Neural cell (in vitro differentiated cells): ENCODE measurements at regions not wholly inside any gene's neighbourhood (a gene's known extent, or its start where the extent isn't known, plus 50 kb on each side); places are given as distances from the start of the nearest gene placed in this dataset.

ENCODE experiments used
- H2AFZ ChIP-seq: fragments of 200-600, 300-800 bp; sonication (generic), shearing (Covaris generic); 2 replicates; pipeline ENCODE4 v1.6.0; 2014; ENCODE audit warnings: low read depth, mild to moderate bottlenecking, antibody characterized with exemption, low read length, moderate library complexity
- H3F3A ChIP-seq: fragments of 200-600 bp; shearing (Covaris generic); 2 replicates; pipeline ENCODE4 v1.6.1; 2016; ENCODE audit warnings: mild to moderate bottlenecking, moderate library complexity, mixed read lengths, antibody characterized with exemption, low read length; ENCODE audit not compliant: insufficient read depth, poor library complexity, severe bottlenecking
- H3K27ac ChIP-seq: fragments of 200-600, 300-800 bp; sonication (generic), shearing (Covaris generic); 2 replicates; pipeline ENCODE4 v1.5.1; 2014; ENCODE audit warnings: mild to moderate bottlenecking, low read length, moderate library complexity
- H3K27me3 ChIP-seq: fragments of 300-800, 200-600 bp; sonication (generic), shearing (Covaris generic); 2 replicates; pipeline ENCODE4 v1.6.0; 2014; ENCODE audit warnings: mild to moderate bottlenecking, low read depth, low read length, moderate library complexity; ENCODE audit not compliant: insufficient read depth
- H3K36me3 ChIP-seq: fragments of 300-800, 200-600 bp; sonication (generic), shearing (Covaris generic); 2 replicates; pipeline ENCODE4 v1.5.1; 2014; ENCODE audit warnings: mild to moderate bottlenecking, antibody characterized with exemption, low read length, moderate library complexity; ENCODE audit not compliant: insufficient read depth
- H3K4me2 ChIP-seq: fragments of 300-800, 200-600 bp; sonication (generic), shearing (Covaris generic); 2 replicates; pipeline ENCODE4 v1.6.0; 2014; ENCODE audit warnings: mild to moderate bottlenecking, low read length
- H3K4me3 ChIP-seq: fragments of 300-800, 200-600 bp; sonication (generic), shearing (Covaris generic); 2 replicates; pipeline ENCODE4 v1.5.1; 2014; ENCODE audit warnings: mild to moderate bottlenecking, low read length, moderate library complexity
- H3K79me2 ChIP-seq: fragments of 200-600 bp; shearing (Covaris generic); replicated peaks from 2 replicates; pipeline ENCODE4 v1.6.0; 2014; ENCODE audit warnings: mild to moderate bottlenecking, low read length, moderate library complexity; ENCODE audit not compliant: insufficient read depth
- H3K9ac ChIP-seq: fragments of 300-800, 200-600 bp; sonication (generic), shearing (Covaris generic); 2 replicates; pipeline ENCODE4 v1.6.1; 2016; ENCODE audit warnings: mild to moderate bottlenecking, low read length, mixed read lengths
- H3K9me2 ChIP-seq: fragments of 200-600 bp; shearing (Covaris generic); 2 replicates; pipeline ENCODE4 v1.6.1; 2016; ENCODE audit warnings: mild to moderate bottlenecking, low read length, mixed read lengths; ENCODE audit not compliant: insufficient read depth
- H3K9me3 ChIP-seq: fragments of 200-600, 300-800 bp; sonication (generic), shearing (Covaris generic); 2 replicates; pipeline ENCODE4 v1.6.1; 2016; ENCODE audit warnings: mild to moderate bottlenecking, mixed run types, low read length, moderate library complexity, mixed read lengths
- H4K20me1 ChIP-seq: fragments of 200-600 bp; shearing (Covaris generic); 2 replicates; pipeline ENCODE4 v1.6.1; 2016; ENCODE audit warnings: mild to moderate bottlenecking, mixed run types; ENCODE audit not compliant: insufficient read depth
- CTCF ChIP-seq: fragments of 450-650 bp; IDR thresholded peaks from 2 replicates; pipeline ENCODE4 v1.5.1; 2014; ENCODE audit warnings: antibody characterized with exemption, mild to moderate bottlenecking, moderate library complexity; ENCODE audit not compliant: poor library complexity, severe bottlenecking
- EP300 ChIP-seq: fragments of 450-650 bp; conservative IDR thresholded peaks from 2 replicates; pipeline ENCODE4 v1.6.1; 2014; ENCODE audit warnings: antibody characterized with exemption, mild to moderate bottlenecking, moderate library complexity; ENCODE audit not compliant: poor library complexity, severe bottlenecking
- EZH2 ChIP-seq: fragments of 200-600, 300-800 bp; shearing (Covaris generic), sonication (generic); IDR thresholded peaks from 2 replicates; pipeline ENCODE4 v1.6.1; 2014; ENCODE audit warnings: antibody characterized with exemption, low read length, borderline replicate concordance, mild to moderate bottlenecking; ENCODE audit not compliant: insufficient read depth, poor library complexity, severe bottlenecking
- MXI1 ChIP-seq: fragments of 450-650 bp; conservative IDR thresholded peaks from 2 replicates; pipeline ENCODE4 v1.6.1; 2014; ENCODE audit warnings: antibody characterized with exemption, mild to moderate bottlenecking; ENCODE audit not compliant: poor library complexity, severe bottlenecking
- POLR2AphosphoS5 ChIP-seq: IDR thresholded peaks from 2 replicates; pipeline ENCODE4 v1.6.1; 2012
- RAD21 ChIP-seq: fragments of 450-650 bp; conservative IDR thresholded peaks from 2 replicates; pipeline ENCODE4 v1.6.1; 2014; ENCODE audit warnings: antibody characterized with exemption, mild to moderate bottlenecking, moderate library complexity
- REST ChIP-seq: IDR thresholded peaks from 2 replicates; pipeline ENCODE4 v1.6.1; 2012; ENCODE audit warnings: borderline replicate concordance
- SMC3 ChIP-seq: fragments of 450-650 bp; conservative IDR thresholded peaks from 2 replicates; pipeline ENCODE4 v1.6.1; 2014; ENCODE audit warnings: antibody characterized with exemption, mild to moderate bottlenecking, moderate library complexity; ENCODE audit not compliant: poor library complexity
- TAF1 ChIP-seq: IDR thresholded peaks from 2 replicates; pipeline ENCODE4 v1.6.1; 2012; ENCODE audit warnings: low read depth

GRCh38 chr20:40254023-40254772 lies 434.8 kb downstream of the MAFB start:
- Histone ChIP-seq H3K79me2 (no peaks in the 10 kb centered on the region), H3K27me3 (no peaks in the 10 kb centered on the region)
- TF ChIP-seq CTCF (no peak), RAD21 (no peak), EZH2 (no peak), SMC3 (no peak), REST (no peak), MXI1 (no peak), TAF1 (no peak), EP300 (no peak), POLR2AphosphoS5 (no peak)

DNA sequence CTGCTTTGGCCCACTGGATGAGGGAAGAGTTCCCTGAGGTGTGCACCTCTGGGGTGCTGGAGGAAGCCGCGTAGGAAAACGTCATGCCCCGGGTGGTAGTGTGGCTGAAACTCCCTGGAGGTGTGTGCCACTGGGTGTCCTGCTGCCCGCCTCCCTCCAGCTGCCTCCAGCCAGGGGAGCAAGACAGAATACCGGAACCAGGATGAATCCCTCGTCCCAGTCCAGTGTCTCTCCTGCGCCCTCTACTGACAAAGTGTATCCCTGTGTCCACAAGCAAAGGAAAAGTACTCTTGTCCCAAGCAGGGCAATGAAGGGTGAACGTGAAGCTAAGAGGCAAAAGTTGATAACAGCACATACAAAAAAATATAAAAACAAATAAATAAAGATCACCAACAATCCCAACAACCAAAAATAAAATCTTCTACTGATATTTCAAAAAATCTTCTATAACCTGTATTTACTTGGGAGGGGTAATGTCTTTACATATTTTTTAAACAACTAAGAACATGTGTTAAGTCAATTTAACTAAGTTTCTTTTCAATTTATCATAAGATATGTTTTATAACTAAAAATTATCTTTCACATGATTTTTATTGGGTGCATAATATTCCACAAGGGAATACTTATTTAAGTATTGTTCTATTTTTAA lies 437.6 kb downstream of the MAFB start:
- no peaks in the 10 kb centered on the region for H3K9me2 ChIP-seq
- no peak overlapping the region for H3K9ac ChIP-seq
- TF ChIP-seq RAD21 (no peak), EP300 (no peak), MXI1 (no peak), EZH2 (no peak), TAF1 (no peak), CTCF (no peak), POLR2AphosphoS5 (no peak), SMC3 (no peak), REST (no peak)
- no peak overlapping the region for H2AFZ ChIP-seq
- H3K27ac ChIP-seq: no peak overlapping the region
- no peaks in the 10 kb centered on the region for H3K27me3 ChIP-seq
- H3K4me2 ChIP-seq: no peak overlapping the region
- no peaks in the 10 kb centered on the region for H3K79me2 ChIP-seq
- peaks cover 3% of the 10 kb centered on the region for H3K9me3 ChIP-seq
- no peaks in the 10 kb centered on the region for H4K20me1 ChIP-seq
- no peak overlapping the region for H3K4me3 ChIP-seq
- no peaks in the 10 kb centered on the region for H3K36me3 ChIP-seq
- H3F3A ChIP-seq: no peaks in the 10 kb centered on the region

More at GRCh38 chr20:40254023-40254772, 434.8 kb downstream of the MAFB start:
- no peaks in the 10 kb centered on the region for H3K9me2 ChIP-seq
- no peak overlapping the region for H2AFZ ChIP-seq
- H3K36me3 ChIP-seq: no peaks in the 10 kb centered on the region
- peaks cover 3% of the 10 kb centered on the region for H3K9me3 ChIP-seq
- no peak overlapping the region for H3K4me2 ChIP-seq
- no peaks in the 10 kb centered on the region for H3F3A ChIP-seq
- H3K9ac ChIP-seq: no peak overlapping the region
- H3K27ac ChIP-seq: no peak overlapping the region
- no peak overlapping the region for H3K4me3 ChIP-seq
- H4K20me1 ChIP-seq: no peaks in the 10 kb centered on the region
